A673 (cell line): ENCODE measurements at regions not wholly inside any gene's neighbourhood (a gene's known extent, or its start where the extent isn't known, plus 50 kb on each side); places are given as distances from the start of the nearest gene placed in this dataset.

Source experiments
- BruUV-seq: library from RNA; stranded (reverse); fragments of 400-500 nt; replicated peaks from 2 replicates; lab custom pipeline; 2021; lab: Mats Ljungman, UMichigan
- CTCF ChIA-PET: fragments of 300-600 bp; sonication (Branson Sonifier 250); formaldehyde crosslinking; loops from one replicate; lab custom pipeline; 2022; ENCODE audit warnings: antibody characterized with exemption; lab: Charles Lee
- POLR2A ChIA-PET: fragments of 300-600 bp; sonication (Branson Sonifier 250); formaldehyde crosslinking; loops from one replicate; lab custom pipeline; 2022; ENCODE audit warnings: antibody characterized with exemption; ENCODE audit not compliant: low non-redundant PET; lab: Charles Lee
- DNase-seq: peaks from one replicate; pipeline ENCODE4 v3.0.0-alpha.2; 2015; ENCODE audit warnings: low spot score
- H3K27ac ChIP-seq: fragments of 200-600 bp; sonication (generic); 2 replicates; pipeline ENCODE4 v1.5.1; 2016; ENCODE audit warnings: mixed run types, low read depth, mild to moderate bottlenecking, mixed read lengths, antibody characterized with exemption, low read length; ENCODE audit not compliant: poor library complexity, severe bottlenecking
- H3K27me3 ChIP-seq: fragments of 200-600 bp; sonication (generic); replicated peaks from 2 replicates; pipeline ENCODE4 v1.6.1; 2017; ENCODE audit warnings: mixed run types, low read depth, mild to moderate bottlenecking, mixed read lengths, antibody characterized with exemption, low read length; ENCODE audit not compliant: insufficient read depth, poor library complexity
- H3K36me3 ChIP-seq: fragments of 200-600 bp; sonication (generic); 2 replicates; pipeline ENCODE4 v1.6.1; 2016; ENCODE audit warnings: mixed run types, mild to moderate bottlenecking, mixed read lengths, antibody characterized with exemption, low read length; ENCODE audit not compliant: insufficient read depth, poor library complexity, severe bottlenecking
- H3K4me1 ChIP-seq: fragments of 200-600 bp; sonication (generic); 2 replicates; pipeline ENCODE4 v1.6.1; 2017; ENCODE audit warnings: mixed run types, mild to moderate bottlenecking, mixed read lengths, antibody characterized with exemption, low read length; ENCODE audit not compliant: insufficient read depth, poor library complexity, severe bottlenecking
- H3K4me3 ChIP-seq: fragments of 200-600 bp; sonication (generic); 2 replicates; pipeline ENCODE4 v1.5.1; 2016; ENCODE audit warnings: low read depth, mixed run types, mild to moderate bottlenecking, mixed read lengths, low read length; ENCODE audit not compliant: poor library complexity, severe bottlenecking
- H3K9me3 ChIP-seq: fragments of 200-600 bp; sonication (generic); 2 replicates; pipeline ENCODE4 v1.6.1; 2016; ENCODE audit warnings: mixed run types, low read depth, mild to moderate bottlenecking, mixed read lengths, antibody characterized with exemption, low read length; ENCODE audit not compliant: poor library complexity, severe bottlenecking
- EZH2 ChIP-seq: fragments of 200-600 bp; sonication (generic); IDR thresholded peaks from 2 replicates; pipeline ENCODE4 v1.6.1; 2017; ENCODE audit warnings: borderline replicate concordance, low read depth, mild to moderate bottlenecking, mixed read lengths, antibody characterized with exemption, low read length; ENCODE audit not compliant: poor library complexity, severe bottlenecking
- intact Hi-C: fragments of 100-400 bp; cut with micrococcal nuclease; formaldehyde crosslinking; loops from one replicate; pipeline ENCODE4 v1.10.0; 2022; ENCODE audit not compliant: unreplicated experiment
- TF ChIP-seq, protein P1 (sequence below): fragments of 300-800, 200-600 bp; sonication (generic); conservative IDR thresholded peaks from 2 replicates; pipeline ENCODE4 v1.5.1; 2017; ENCODE audit warnings: low read depth, mild to moderate bottlenecking, antibody characterized with exemption, low read length, moderate library complexity, mixed read lengths

GRCh38 chr4:155268821-155269220, 60.4 kb downstream of the NPY2R start:
- ChIA-PET CTCF (no interaction called here), POLR2A (no interaction called here)
- intact Hi-C loops: loop anchor here (10.0 kb wide), 1 partner anchor 486 kb away; the partner anchor contains the start of gene GUCY1B1
- no peak overlapping the region for H3K27ac ChIP-seq
- no peak for DNase-seq
- no peaks in the 10 kb centered on the region for H3K27me3 ChIP-seq
- BruUV-seq: no TSS peak
- peaks cover 8% of the 10 kb centered on the region for H3K9me3 ChIP-seq
- no peaks in the 10 kb centered on the region for H3K4me1 ChIP-seq
- no peak overlapping the region for H3K4me3 ChIP-seq
- TF ChIP-seq EZH2: no peak
- TF ChIP-seq, protein P1, sequence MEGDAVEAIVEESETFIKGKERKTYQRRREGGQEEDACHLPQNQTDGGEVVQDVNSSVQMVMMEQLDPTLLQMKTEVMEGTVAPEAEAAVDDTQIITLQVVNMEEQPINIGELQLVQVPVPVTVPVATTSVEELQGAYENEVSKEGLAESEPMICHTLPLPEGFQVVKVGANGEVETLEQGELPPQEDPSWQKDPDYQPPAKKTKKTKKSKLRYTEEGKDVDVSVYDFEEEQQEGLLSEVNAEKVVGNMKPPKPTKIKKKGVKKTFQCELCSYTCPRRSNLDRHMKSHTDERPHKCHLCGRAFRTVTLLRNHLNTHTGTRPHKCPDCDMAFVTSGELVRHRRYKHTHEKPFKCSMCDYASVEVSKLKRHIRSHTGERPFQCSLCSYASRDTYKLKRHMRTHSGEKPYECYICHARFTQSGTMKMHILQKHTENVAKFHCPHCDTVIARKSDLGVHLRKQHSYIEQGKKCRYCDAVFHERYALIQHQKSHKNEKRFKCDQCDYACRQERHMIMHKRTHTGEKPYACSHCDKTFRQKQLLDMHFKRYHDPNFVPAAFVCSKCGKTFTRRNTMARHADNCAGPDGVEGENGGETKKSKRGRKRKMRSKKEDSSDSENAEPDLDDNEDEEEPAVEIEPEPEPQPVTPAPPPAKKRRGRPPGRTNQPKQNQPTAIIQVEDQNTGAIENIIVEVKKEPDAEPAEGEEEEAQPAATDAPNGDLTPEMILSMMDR: no peak
- H3K36me3 ChIP-seq: no peaks in the 10 kb centered on the region

GRCh38 chr4:155270671-155271070, 62.2 kb downstream of the NPY2R start:
- CTCF ChIA-PET: no interaction called here

DNA sequence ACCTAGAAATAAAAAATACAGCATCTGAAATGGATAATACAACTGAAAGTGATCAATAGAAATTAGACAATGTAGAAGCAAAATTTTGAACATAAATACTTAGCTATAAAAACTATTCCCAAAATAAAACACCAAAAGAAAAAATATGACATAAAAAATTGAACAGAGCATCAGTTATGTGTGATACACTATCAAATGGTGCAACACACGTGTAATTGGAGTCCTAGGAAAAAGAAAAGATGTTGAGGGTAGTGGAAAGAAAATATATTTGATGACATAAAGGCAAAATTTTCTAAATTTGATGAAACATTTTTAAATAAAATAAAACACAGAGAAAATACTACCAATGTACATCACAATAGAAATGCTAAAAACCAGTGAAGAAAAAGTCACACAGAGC, 63.1 kb downstream of the NPY2R start:
- BruUV-seq: no TSS peak
- no peaks in the 10 kb centered on the region for H3K27me3 ChIP-seq
- no peak overlapping the region for H3K4me3 ChIP-seq
- no peak for DNase-seq
- intact Hi-C loops: no loop called here
- H3K9me3 ChIP-seq: peaks cover 8% of the 10 kb centered on the region
- no peaks in the 10 kb centered on the region for H3K4me1 ChIP-seq
- POLR2A ChIA-PET: no interaction called here
- TF ChIP-seq EZH2: no peak
- TF ChIP-seq, protein P1: no peak
- H3K27ac ChIP-seq: no peak overlapping the region
- no peaks in the 10 kb centered on the region for H3K36me3 ChIP-seq
- CTCF ChIA-PET: no interaction called here

More at GRCh38 chr4:155270671-155271070, 62.2 kb downstream of the NPY2R start:
- Histone ChIP-seq H3K9me3 (peaks cover 8% of the 10 kb centered on the region), H3K36me3 (no peaks in the 10 kb centered on the region), H3K27ac (no peak overlapping the region), H3K4me1 (no peaks in the 10 kb centered on the region), H3K4me3 (no peak overlapping the region), H3K27me3 (no peaks in the 10 kb centered on the region)
- no peak for TF ChIP-seq EZH2
- BruUV-seq: no TSS peak
- POLR2A ChIA-PET: interaction anchor here (0.7 kb wide), 1 partner anchor 8 kb away, joined by 3 read pairs; no protein-coding TSS in a partner anchor
- no peak for DNase-seq
- intact Hi-C loops: no loop called here

- BruUV-seq: no TSS peak
- CTCF ChIA-PET: no interaction called here
- H3K36me3 ChIP-seq: no peaks in the 10 kb centered on the region
Measured at GRCh38 chr4:155288999-155289398, 80.6 kb downstream of the NPY2R start.

More at GRCh38 chr4:155288999-155289398, 80.6 kb downstream of the NPY2R start:
- intact Hi-C loops: no loop called here
- Histone ChIP-seq H3K4me1 (no peaks in the 10 kb centered on the region), H3K4me3 (no peak overlapping the region), H3K27ac (no peak overlapping the region), H3K9me3 (no peaks in the 10 kb centered on the region), H3K27me3 (no peaks in the 10 kb centered on the region)
- TF ChIP-seq, protein P1: no peak
- TF ChIP-seq EZH2: no peak
- POLR2A ChIA-PET: no interaction called here
- no peak for DNase-seq
